ENCODE measurements at regions not wholly inside any gene's neighbourhood (a gene's known extent, or its start where the extent isn't known, plus 50 kb on each side); places are given as distances from the start of the nearest gene placed in this dataset.

DNA sequence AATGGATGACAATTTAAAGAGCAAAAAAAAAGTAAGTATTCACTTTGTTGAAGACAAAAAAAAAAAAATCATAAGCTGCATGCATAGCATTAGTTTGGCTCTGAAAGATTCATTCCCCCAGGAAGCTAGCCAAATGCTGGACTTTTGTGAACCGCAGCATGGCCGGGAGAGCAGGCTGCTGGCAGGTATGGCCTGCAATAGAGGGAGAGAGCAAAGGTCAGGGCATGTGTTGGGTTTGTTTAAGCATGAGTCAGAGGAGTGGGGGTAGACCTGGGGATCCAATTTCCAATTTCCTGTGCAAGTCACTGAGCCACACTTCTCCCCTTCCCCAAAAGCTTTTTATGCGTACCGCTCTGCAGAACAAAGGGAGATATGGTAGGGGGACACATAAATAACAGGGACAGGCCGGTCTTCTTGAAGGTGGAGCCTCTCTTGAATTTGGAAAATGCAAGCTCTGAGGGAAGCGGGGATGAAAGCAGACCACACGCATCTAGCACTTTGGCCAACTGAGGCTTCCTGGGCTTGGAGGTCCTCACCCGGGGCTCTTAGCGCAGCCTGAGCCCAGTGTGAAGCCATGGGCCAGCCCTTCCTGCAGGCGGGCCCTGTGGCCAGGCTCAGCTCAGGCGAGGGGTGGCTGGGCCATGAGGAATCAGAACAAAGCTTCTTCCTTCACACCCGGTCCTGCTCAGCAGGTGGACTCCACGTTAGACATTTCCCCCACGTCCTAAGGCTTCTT is 171.1 kb downstream of the TOMM20 start:
- ATAC-seq (ENCODE audit: low read depth), result peak; percentile 85
- TF ChIP-seq CTCF (IDR thresholded peaks at IDR 0.05; ENCODE audit: poor library complexity, severe bottlenecking), result no peak
- no peak for DNase-seq (ENCODE audit: low spot score)
- no peaks in the 10 kb centered on the region for H3K36me3 ChIP-seq (ENCODE audit: low read depth)
- no peaks in the 10 kb centered on the region for H3K27me3 ChIP-seq (ENCODE audit: insufficient read depth, poor library complexity, severe bottlenecking)
- no peaks in the 10 kb centered on the region for H3K9me3 ChIP-seq (ENCODE audit: severe bottlenecking)
- H3K4me3 ChIP-seq (ENCODE audit: severe bottlenecking), result no peak overlapping the region
- H3K27ac ChIP-seq (ENCODE audit: poor library complexity, severe bottlenecking), result peak overlapping the region; percentile 37
- peaks cover 39% of the 10 kb centered on the region for H3K4me1 ChIP-seq (ENCODE audit: insufficient read depth, poor library complexity, severe bottlenecking)

DNA sequence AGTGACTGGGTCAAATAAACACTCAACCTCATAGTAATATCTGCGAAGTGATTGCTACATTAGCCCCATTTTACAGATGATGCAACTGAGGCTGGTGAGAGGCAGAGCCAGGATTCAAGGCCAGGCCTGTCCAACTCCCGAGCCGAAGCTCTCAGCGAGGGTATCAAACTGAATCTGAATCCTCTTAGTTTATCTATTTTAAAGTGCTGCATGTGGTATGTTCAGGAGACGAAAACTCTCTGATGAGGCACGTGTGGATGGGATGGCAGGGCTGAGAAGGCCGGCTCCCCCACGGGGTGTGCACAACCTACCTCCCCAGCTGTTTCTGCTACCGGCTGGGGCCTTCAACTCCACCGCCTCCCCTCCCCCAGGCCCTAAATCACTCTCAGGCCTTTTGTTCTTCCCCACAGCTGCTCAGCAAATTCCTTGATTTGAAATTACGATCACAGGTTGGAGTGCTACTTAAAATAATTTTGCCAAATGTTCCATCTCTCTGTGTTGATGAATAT is 171.8 kb downstream of the TOMM20 start:
- H3K9me3 ChIP-seq (ENCODE audit: severe bottlenecking), result no peaks in the 10 kb centered on the region
- H3K27ac ChIP-seq (ENCODE audit: poor library complexity, severe bottlenecking), result peak overlapping the region; percentile 37
- peaks cover 33% of the 10 kb centered on the region for H3K4me1 ChIP-seq (ENCODE audit: insufficient read depth, poor library complexity, severe bottlenecking)
- DNase-seq (ENCODE audit: low spot score) (no peak), ATAC-seq (ENCODE audit: low read depth) (no peak)
- TF ChIP-seq CTCF (IDR thresholded peaks at IDR 0.05; ENCODE audit: poor library complexity, severe bottlenecking), result no peak
- H3K4me3 ChIP-seq (ENCODE audit: severe bottlenecking), result no peak overlapping the region
- H3K27me3 ChIP-seq (ENCODE audit: insufficient read depth, poor library complexity, severe bottlenecking), result no peaks in the 10 kb centered on the region
- H3K36me3 ChIP-seq (ENCODE audit: low read depth), result no peaks in the 10 kb centered on the region

GRCh38 chr1:234955107-234955731 is 173.4 kb downstream of the TOMM20 start:
- no peaks in the 10 kb centered on the region for H3K36me3 ChIP-seq (ENCODE audit: low read depth)
- TF ChIP-seq CTCF (IDR thresholded peaks at IDR 0.05; ENCODE audit: poor library complexity, severe bottlenecking), result no peak
- ATAC-seq (ENCODE audit: low read depth), result no peak
- no peaks in the 10 kb centered on the region for H3K9me3 ChIP-seq (ENCODE audit: severe bottlenecking)
- peaks cover 21% of the 10 kb centered on the region for H3K4me1 ChIP-seq (ENCODE audit: insufficient read depth, poor library complexity, severe bottlenecking)
- H3K27me3 ChIP-seq (ENCODE audit: insufficient read depth, poor library complexity, severe bottlenecking), result no peaks in the 10 kb centered on the region
- DNase-seq (ENCODE audit: low spot score), result no peak
- no peak overlapping the region for H3K4me3 ChIP-seq (ENCODE audit: severe bottlenecking)
- no peak overlapping the region for H3K27ac ChIP-seq (ENCODE audit: poor library complexity, severe bottlenecking)

- H3K4me1 ChIP-seq (ENCODE audit: insufficient read depth, poor library complexity, severe bottlenecking), result peaks cover 21% of the 10 kb centered on the region
Measured at GRCh38 chr1:234954613-234955012, 174.0 kb downstream of the TOMM20 start.

More at GRCh38 chr1:234954613-234955012, 174.0 kb downstream of the TOMM20 start:
- ATAC-seq (ENCODE audit: low read depth), result no peak
- DNase-seq (ENCODE audit: low spot score), result no peak
- H3K36me3 ChIP-seq (ENCODE audit: low read depth), result no peaks in the 10 kb centered on the region
- no peak overlapping the region for H3K4me3 ChIP-seq (ENCODE audit: severe bottlenecking)
- H3K27ac ChIP-seq (ENCODE audit: poor library complexity, severe bottlenecking), result no peak overlapping the region
- no peak for TF ChIP-seq CTCF (IDR thresholded peaks at IDR 0.05; ENCODE audit: poor library complexity, severe bottlenecking)
- no peaks in the 10 kb centered on the region for H3K27me3 ChIP-seq (ENCODE audit: insufficient read depth, poor library complexity, severe bottlenecking)
- no peaks in the 10 kb centered on the region for H3K9me3 ChIP-seq (ENCODE audit: severe bottlenecking)
